SKM-1 (cell line): ENCODE measurements at regions not wholly inside any gene's neighbourhood (a gene's known extent, or its start where the extent isn't known, plus 50 kb on each side); places are given as distances from the start of the nearest gene placed in this dataset.
"Not testable (repeated sequence)": the region's sequence is repeated elsewhere in the genome, so short reads cannot be mapped to it uniquely, and the experiment has no call there.

Experiments used
- DNase-seq: peaks from one replicate; lab custom pipeline; 2025; ENCODE audit not compliant: unreplicated experiment; lab: John Stamatoyannopoulos, UW

- no peak for DNase-seq
Measured at GRCh38 chr13:97520061-97520460, 86.1 kb downstream of the RAP2A start.

- DNase-seq = no peak
Measured at GRCh38 chr13:97520866-97521265, 86.9 kb downstream of the RAP2A start.

- no peak for DNase-seq
Measured at GRCh38 chr13:97521726-97522125, 87.8 kb downstream of the RAP2A start.

- no peak for DNase-seq
Measured at GRCh38 chr13:97522243-97522642, 88.3 kb downstream of the RAP2A start.

- DNase-seq = no peak
Measured at GRCh38 chr13:97526556-97526955, 92.6 kb downstream of the RAP2A start.

GRCh38 chr13:97528518-97528917, 94.5 kb downstream of the RAP2A start:
- no peak for DNase-seq

GRCh38 chr13:97534540-97534939, 100.6 kb downstream of the RAP2A start:
- no peak for DNase-seq

GRCh38 chr13:97535614-97536013, 101.6 kb downstream of the RAP2A start:
- DNase-seq = no peak

GRCh38 chr13:97537110-97537509, 103.1 kb downstream of the RAP2A start:
- DNase-seq = no peak

GRCh38 chr13:97538203-97538602, 104.2 kb downstream of the RAP2A start:
- no peak for DNase-seq

GRCh38 chr13:97539651-97540610, 106.0 kb downstream of the RAP2A start:
- DNase-seq = no peak

GRCh38 chr13:97540696-97541095, 106.7 kb downstream of the RAP2A start:
- DNase-seq = no peak

GRCh38 chr13:97542102-97542685, 108.2 kb downstream of the RAP2A start:
- DNase-seq = no peak

- DNase-seq = no peak
Measured at GRCh38 chr13:97544031-97544765, 110.2 kb downstream of the RAP2A start.

GRCh38 chr13:97544971-97545499, 111.1 kb downstream of the RAP2A start:
- DNase-seq = not testable (repeated sequence)

- no peak for DNase-seq
Measured at GRCh38 chr13:97548138-97548537, 114.2 kb downstream of the RAP2A start.

GRCh38 chr13:97548711-97549110, 114.7 kb downstream of the RAP2A start:
- no peak for DNase-seq

- no peak for DNase-seq
Measured at GRCh38 chr13:97549201-97549600, 115.2 kb downstream of the RAP2A start.

GRCh38 chr13:97554496-97554895, 120.5 kb downstream of the RAP2A start:
- DNase-seq = no peak

- DNase-seq = no peak
Measured at GRCh38 chr13:97555034-97555433, 121.1 kb downstream of the RAP2A start.

- no peak for DNase-seq
Measured at GRCh38 chr13:97559030-97559429, 125.1 kb downstream of the RAP2A start.
